ENCODE measurements at regions not wholly inside any gene's neighbourhood (a gene's known extent, or its start where the extent isn't known, plus 50 kb on each side); places are given as distances from the start of the nearest gene placed in this dataset.

GRCh38 chr4:29541757-29542156 is 1178.4 kb upstream of the PCDH7 start:
- TF ChIP-seq CTCF (IDR thresholded peaks at IDR 0.05) (no peak), POLR2A (IDR thresholded peaks at IDR 0.05) (no peak)

Measured in adrenal gland (tissue), 5 donors.